ENCODE measurements at regions not wholly inside any gene's neighbourhood (a gene's known extent, or its start where the extent isn't known, plus 50 kb on each side); places are given as distances from the start of the nearest gene placed in this dataset.

DNA sequence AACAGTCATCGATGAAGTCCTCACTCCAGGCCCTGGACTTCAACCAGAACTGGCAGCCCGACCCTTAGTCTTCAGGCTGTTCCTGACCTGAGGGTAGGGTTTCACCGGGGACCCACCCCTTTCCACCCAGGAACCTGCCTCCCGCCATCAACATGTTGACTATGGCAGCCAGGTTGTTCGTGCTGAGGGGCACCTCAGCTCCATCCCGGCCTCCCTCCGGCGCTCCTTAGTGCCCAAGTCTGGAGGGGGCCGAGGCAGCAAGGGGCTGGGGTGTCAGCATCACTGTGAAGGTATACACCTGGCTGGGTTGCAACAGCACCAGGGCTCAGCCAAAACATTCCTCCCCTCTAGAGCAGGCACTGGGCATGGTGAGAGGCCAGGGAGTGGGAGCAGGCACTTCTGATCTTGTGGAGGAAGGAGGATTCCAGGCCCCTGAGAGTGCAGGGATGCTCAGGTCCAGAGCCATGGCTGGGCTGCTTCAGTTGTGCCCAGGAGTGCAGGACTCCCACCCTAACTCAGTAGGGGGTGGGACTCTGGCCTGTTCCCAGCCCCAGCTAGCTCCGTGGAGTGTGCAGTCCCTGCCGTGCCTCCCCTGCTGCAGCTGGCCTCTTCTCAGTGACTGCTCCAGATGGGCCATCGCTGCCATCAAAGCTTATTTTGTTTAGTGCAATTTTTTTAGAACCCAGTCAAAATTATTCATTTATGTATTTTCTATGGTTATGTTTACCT is 1445.9 kb downstream of the PCDH9 start:
- TF ChIP-seq, protein P1, sequence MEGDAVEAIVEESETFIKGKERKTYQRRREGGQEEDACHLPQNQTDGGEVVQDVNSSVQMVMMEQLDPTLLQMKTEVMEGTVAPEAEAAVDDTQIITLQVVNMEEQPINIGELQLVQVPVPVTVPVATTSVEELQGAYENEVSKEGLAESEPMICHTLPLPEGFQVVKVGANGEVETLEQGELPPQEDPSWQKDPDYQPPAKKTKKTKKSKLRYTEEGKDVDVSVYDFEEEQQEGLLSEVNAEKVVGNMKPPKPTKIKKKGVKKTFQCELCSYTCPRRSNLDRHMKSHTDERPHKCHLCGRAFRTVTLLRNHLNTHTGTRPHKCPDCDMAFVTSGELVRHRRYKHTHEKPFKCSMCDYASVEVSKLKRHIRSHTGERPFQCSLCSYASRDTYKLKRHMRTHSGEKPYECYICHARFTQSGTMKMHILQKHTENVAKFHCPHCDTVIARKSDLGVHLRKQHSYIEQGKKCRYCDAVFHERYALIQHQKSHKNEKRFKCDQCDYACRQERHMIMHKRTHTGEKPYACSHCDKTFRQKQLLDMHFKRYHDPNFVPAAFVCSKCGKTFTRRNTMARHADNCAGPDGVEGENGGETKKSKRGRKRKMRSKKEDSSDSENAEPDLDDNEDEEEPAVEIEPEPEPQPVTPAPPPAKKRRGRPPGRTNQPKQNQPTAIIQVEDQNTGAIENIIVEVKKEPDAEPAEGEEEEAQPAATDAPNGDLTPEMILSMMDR (IDR thresholded peaks at IDR 0.05) = no peak
- TF ChIP-seq POLR2A (IDR thresholded peaks at IDR 0.05) = no peak
